ENCODE measurements at regions not wholly inside any gene's neighbourhood (a gene's known extent, or its start where the extent isn't known, plus 50 kb on each side); places are given as distances from the start of the nearest gene placed in this dataset.

- peaks cover 0 to 13% of the 10 kb centered on the region in 2 donors for H3K9me3 ChIP-seq (ENCODE audit: control insufficient read depth in 2 of 2, insufficient read depth in 1 of 2, low read depth in 1 of 2, low read length in 1 of 2)
- no peak overlapping the region for H3K4me3 ChIP-seq (ENCODE audit: low read depth in 1 of 3, low read length in 3 of 3)
- no peak overlapping the region for H3K27ac ChIP-seq (ENCODE audit: low read depth in 1 of 3, low read length in 2 of 3)
- H3K27me3 ChIP-seq (ENCODE audit: control insufficient read depth in 3 of 3, insufficient read depth in 3 of 3, low read length in 3 of 3): no peaks in the 10 kb centered on the region
- DNase-seq (no peak), FAIRE-seq (no peak)
- no peaks in the 10 kb centered on the region for H3K4me1 ChIP-seq (ENCODE audit: control insufficient read depth in 3 of 3, insufficient read depth in 2 of 3, low read depth in 1 of 3, low read length in 2 of 3)
- no peaks in the 10 kb centered on the region for H3K36me3 ChIP-seq (ENCODE audit: control insufficient read depth in 3 of 3, insufficient read depth in 2 of 3, low read depth in 1 of 3, low read length in 3 of 3)
Measured at GRCh38 chr4:34202154-34202553, 2042.2 kb downstream of the ARAP2 start.

- no peak for FAIRE-seq
- no peaks in the 10 kb centered on the region for H3K36me3 ChIP-seq (ENCODE audit: control insufficient read depth in 3 of 3, insufficient read depth in 2 of 3, low read depth in 1 of 3, low read length in 3 of 3)
- no peaks in the 10 kb centered on the region for H3K9me3 ChIP-seq (ENCODE audit: control insufficient read depth in 2 of 2, insufficient read depth in 1 of 2, low read depth in 1 of 2, low read length in 1 of 2)
- no peaks in the 10 kb centered on the region for H3K27me3 ChIP-seq (ENCODE audit: control insufficient read depth in 3 of 3, insufficient read depth in 3 of 3, low read length in 3 of 3)
- 59 to 72% (median 71%) methylated on average over 1 of the region's 1 CpG for WGBS, 3 donors
- H3K4me1 ChIP-seq (ENCODE audit: control insufficient read depth in 3 of 3, insufficient read depth in 2 of 3, low read depth in 1 of 3, low read length in 2 of 3): no peaks in the 10 kb centered on the region
- DNase-seq: no peak
- no peak overlapping the region for H3K4me3 ChIP-seq (ENCODE audit: low read depth in 1 of 3, low read length in 3 of 3)
- no peak overlapping the region for H3K27ac ChIP-seq (ENCODE audit: low read depth in 1 of 3, low read length in 2 of 3)
Measured at GRCh38 chr4:34220601-34221000, 2023.7 kb downstream of the ARAP2 start.

- Histone ChIP-seq H3K4me1 (ENCODE audit: control insufficient read depth in 3 of 3, insufficient read depth in 2 of 3, low read depth in 1 of 3, low read length in 2 of 3) (no peaks in the 10 kb centered on the region), H3K9me3 (ENCODE audit: control insufficient read depth in 2 of 2, insufficient read depth in 1 of 2, low read depth in 1 of 2, low read length in 1 of 2) (peaks cover 0 to 4% of the 10 kb centered on the region in 2 donors), H3K36me3 (ENCODE audit: control insufficient read depth in 3 of 3, insufficient read depth in 2 of 3, low read depth in 1 of 3, low read length in 3 of 3) (no peaks in the 10 kb centered on the region), H3K27ac (ENCODE audit: low read depth in 1 of 3, low read length in 2 of 3) (no peak overlapping the region), H3K27me3 (ENCODE audit: control insufficient read depth in 3 of 3, insufficient read depth in 3 of 3, low read length in 3 of 3) (no peaks in the 10 kb centered on the region), H3K4me3 (ENCODE audit: low read depth in 1 of 3, low read length in 3 of 3) (no peak overlapping the region)
- FAIRE-seq: no peak
- DNase-seq: no peak
- 59 to 79% (median 73%) methylated on average over 1 of the region's 1 CpG for WGBS, 3 donors
Measured at GRCh38 chr4:34221986-34222385, 2022.3 kb downstream of the ARAP2 start.

GRCh38 chr4:34236118-34236517 is 2008.2 kb downstream of the ARAP2 start:
- WGBS, 3 donors: 90 to 96% (median 90%) methylated on average over 1 of the region's 1 CpG
- DNase-seq (no peak), FAIRE-seq (no peak)
- H3K27me3 ChIP-seq (ENCODE audit: control insufficient read depth in 3 of 3, insufficient read depth in 3 of 3, low read length in 3 of 3): no peaks in the 10 kb centered on the region
- H3K36me3 ChIP-seq (ENCODE audit: control insufficient read depth in 3 of 3, insufficient read depth in 2 of 3, low read depth in 1 of 3, low read length in 3 of 3): no peaks in the 10 kb centered on the region
- no peaks in the 10 kb centered on the region for H3K4me1 ChIP-seq (ENCODE audit: control insufficient read depth in 3 of 3, insufficient read depth in 2 of 3, low read depth in 1 of 3, low read length in 2 of 3)
- H3K27ac ChIP-seq (ENCODE audit: low read depth in 1 of 3, low read length in 2 of 3): no peak overlapping the region
- no peaks in the 10 kb centered on the region for H3K9me3 ChIP-seq (ENCODE audit: control insufficient read depth in 2 of 2, insufficient read depth in 1 of 2, low read depth in 1 of 2, low read length in 1 of 2)
- H3K4me3 ChIP-seq (ENCODE audit: low read depth in 1 of 3, low read length in 3 of 3): no peak overlapping the region

- FAIRE-seq: no peak
- Histone ChIP-seq H3K4me3 (ENCODE audit: low read depth in 1 of 3, low read length in 3 of 3) (no peak overlapping the region), H3K27me3 (ENCODE audit: control insufficient read depth in 3 of 3, insufficient read depth in 3 of 3, low read length in 3 of 3) (no peaks in the 10 kb centered on the region), H3K27ac (ENCODE audit: low read depth in 1 of 3, low read length in 2 of 3) (no peak overlapping the region), H3K4me1 (ENCODE audit: control insufficient read depth in 3 of 3, insufficient read depth in 2 of 3, low read depth in 1 of 3, low read length in 2 of 3) (no peaks in the 10 kb centered on the region), H3K9me3 (ENCODE audit: control insufficient read depth in 2 of 2, insufficient read depth in 1 of 2, low read depth in 1 of 2, low read length in 1 of 2) (peaks cover 0 to 2% of the 10 kb centered on the region in 2 donors), H3K36me3 (ENCODE audit: control insufficient read depth in 3 of 3, insufficient read depth in 2 of 3, low read depth in 1 of 3, low read length in 3 of 3) (no peaks in the 10 kb centered on the region)
- DNase-seq: no peak
- WGBS, 3 donors: 63 to 72% (median 65%) methylated on average over 2 of the region's 2 CpGs
Measured at GRCh38 chr4:34245276-34245675, 1999.0 kb downstream of the ARAP2 start.

- Histone ChIP-seq H3K4me1 (ENCODE audit: control insufficient read depth in 3 of 3, insufficient read depth in 2 of 3, low read depth in 1 of 3, low read length in 2 of 3) (no peaks in the 10 kb centered on the region), H3K9me3 (ENCODE audit: control insufficient read depth in 2 of 2, insufficient read depth in 1 of 2, low read depth in 1 of 2, low read length in 1 of 2) (peaks cover 2 to 4% of the 10 kb centered on the region in 2 donors), H3K27ac (ENCODE audit: low read depth in 1 of 3, low read length in 2 of 3) (no peak overlapping the region), H3K4me3 (ENCODE audit: low read depth in 1 of 3, low read length in 3 of 3) (no peak overlapping the region), H3K36me3 (ENCODE audit: control insufficient read depth in 3 of 3, insufficient read depth in 2 of 3, low read depth in 1 of 3, low read length in 3 of 3) (no peaks in the 10 kb centered on the region), H3K27me3 (ENCODE audit: control insufficient read depth in 3 of 3, insufficient read depth in 3 of 3, low read length in 3 of 3) (no peaks in the 10 kb centered on the region)
- FAIRE-seq (no peak), DNase-seq (no peak)
- WGBS, 3 donors: 61 to 82% (median 70%) methylated on average over 1 of the region's 1 CpG
Measured at GRCh38 chr4:34250562-34250961, 1993.8 kb downstream of the ARAP2 start.

GRCh38 chr4:34253239-34253638 is 1991.1 kb downstream of the ARAP2 start:
- Histone ChIP-seq H3K27me3 (ENCODE audit: control insufficient read depth in 3 of 3, insufficient read depth in 3 of 3, low read length in 3 of 3) (no peaks in the 10 kb centered on the region), H3K9me3 (ENCODE audit: control insufficient read depth in 2 of 2, insufficient read depth in 1 of 2, low read depth in 1 of 2, low read length in 1 of 2) (peaks cover 2 to 4% of the 10 kb centered on the region in 2 donors), H3K27ac (ENCODE audit: low read depth in 1 of 3, low read length in 2 of 3) (no peak overlapping the region), H3K36me3 (ENCODE audit: control insufficient read depth in 3 of 3, insufficient read depth in 2 of 3, low read depth in 1 of 3, low read length in 3 of 3) (no peaks in the 10 kb centered on the region), H3K4me3 (ENCODE audit: low read depth in 1 of 3, low read length in 3 of 3) (no peak overlapping the region), H3K4me1 (ENCODE audit: control insufficient read depth in 3 of 3, insufficient read depth in 2 of 3, low read depth in 1 of 3, low read length in 2 of 3) (no peaks in the 10 kb centered on the region)
- FAIRE-seq: no peak
- no peak for DNase-seq

GRCh38 chr4:34258176-34258575 is 1986.1 kb downstream of the ARAP2 start:
- no peak for FAIRE-seq

GRCh38 chr4:34261799-34262314 is 1982.5 kb downstream of the ARAP2 start:
- no peaks in the 10 kb centered on the region for H3K27me3 ChIP-seq (ENCODE audit: control insufficient read depth in 3 of 3, insufficient read depth in 3 of 3, low read length in 3 of 3)
- peaks cover 0 to 9% of the 10 kb centered on the region in 2 donors for H3K9me3 ChIP-seq (ENCODE audit: control insufficient read depth in 2 of 2, insufficient read depth in 1 of 2, low read depth in 1 of 2, low read length in 1 of 2)
- no peak overlapping the region for H3K27ac ChIP-seq (ENCODE audit: low read depth in 1 of 3, low read length in 2 of 3)
- WGBS, 3 donors: 72 to 79% (median 73%) methylated on average over 2 of the region's 2 CpGs
- no peak for FAIRE-seq
- no peak overlapping the region for H3K4me3 ChIP-seq (ENCODE audit: low read depth in 1 of 3, low read length in 3 of 3)
- H3K4me1 ChIP-seq (ENCODE audit: control insufficient read depth in 3 of 3, insufficient read depth in 2 of 3, low read depth in 1 of 3, low read length in 2 of 3): no peaks in the 10 kb centered on the region
- DNase-seq: no peak
- no peaks in the 10 kb centered on the region for H3K36me3 ChIP-seq (ENCODE audit: control insufficient read depth in 3 of 3, insufficient read depth in 2 of 3, low read depth in 1 of 3, low read length in 3 of 3)

More at GRCh38 chr4:34258176-34258575, 1986.1 kb downstream of the ARAP2 start:
- 81 to 85% (median 82%) methylated on average over 2 of the region's 2 CpGs for WGBS, 3 donors
- Histone ChIP-seq H3K36me3 (ENCODE audit: control insufficient read depth in 3 of 3, insufficient read depth in 2 of 3, low read depth in 1 of 3, low read length in 3 of 3) (no peaks in the 10 kb centered on the region), H3K27ac (ENCODE audit: low read depth in 1 of 3, low read length in 2 of 3) (no peak overlapping the region), H3K9me3 (ENCODE audit: control insufficient read depth in 2 of 2, insufficient read depth in 1 of 2, low read depth in 1 of 2, low read length in 1 of 2) (peaks cover 2 to 6% of the 10 kb centered on the region in 2 donors), H3K27me3 (ENCODE audit: control insufficient read depth in 3 of 3, insufficient read depth in 3 of 3, low read length in 3 of 3) (no peaks in the 10 kb centered on the region), H3K4me3 (ENCODE audit: low read depth in 1 of 3, low read length in 3 of 3) (no peak overlapping the region), H3K4me1 (ENCODE audit: control insufficient read depth in 3 of 3, insufficient read depth in 2 of 3, low read depth in 1 of 3, low read length in 2 of 3) (no peaks in the 10 kb centered on the region)
- no peak for DNase-seq

All from small intestine (tissue), 7 donors.